Activated naive CD4-positive, alpha-beta T cell treated with anti-CD3 and anti-CD28 coated beads for 36 hours (primary cell): ENCODE measurements at regions not wholly inside any gene's neighbourhood (a gene's known extent, or its start where the extent isn't known, plus 50 kb on each side); places are given as distances from the start of the nearest gene placed in this dataset.

Experiments used
- CTCF ChIA-PET: fragments of 350-600 bp; sonication (Branson Sonifier 250); formaldehyde crosslinking; loops from one replicate; lab custom pipeline; 2021; ENCODE audit warnings: antibody characterized with exemption; lab: Charles Lee
- DNase-seq: peaks from one replicate; pipeline ENCODE4 v3.0.0-alpha.2; 2020
- H3K27ac Mint-ChIP-seq: one replicate; pipeline ENCODE4 v1.8.0; 2021; ENCODE audit warnings: mild to moderate bottlenecking, mixed read lengths
- H3K27me3 Mint-ChIP-seq: one replicate; pipeline ENCODE4 v1.8.0; 2021; ENCODE audit warnings: low read depth, mixed read lengths
- H3K36me3 Mint-ChIP-seq: one replicate; pipeline ENCODE4 v1.8.0; 2021; ENCODE audit warnings: low read depth, mixed read lengths
- H3K4me1 Mint-ChIP-seq: one replicate; pipeline ENCODE4 v1.8.0; 2021; ENCODE audit warnings: low read depth, mixed read lengths
- H3K4me3 Mint-ChIP-seq: one replicate; pipeline ENCODE4 v1.8.0; 2021; ENCODE audit warnings: mild to moderate bottlenecking, moderate library complexity, mixed read lengths
- H3K9me3 Mint-ChIP-seq: one replicate; pipeline ENCODE4 v1.8.0; 2021; ENCODE audit warnings: mixed read lengths
- intact Hi-C: fragments of 100-400 bp; cut with micrococcal nuclease; formaldehyde crosslinking; loops from one replicate; pipeline ENCODE4 v1.15.1; 2023

DNA sequence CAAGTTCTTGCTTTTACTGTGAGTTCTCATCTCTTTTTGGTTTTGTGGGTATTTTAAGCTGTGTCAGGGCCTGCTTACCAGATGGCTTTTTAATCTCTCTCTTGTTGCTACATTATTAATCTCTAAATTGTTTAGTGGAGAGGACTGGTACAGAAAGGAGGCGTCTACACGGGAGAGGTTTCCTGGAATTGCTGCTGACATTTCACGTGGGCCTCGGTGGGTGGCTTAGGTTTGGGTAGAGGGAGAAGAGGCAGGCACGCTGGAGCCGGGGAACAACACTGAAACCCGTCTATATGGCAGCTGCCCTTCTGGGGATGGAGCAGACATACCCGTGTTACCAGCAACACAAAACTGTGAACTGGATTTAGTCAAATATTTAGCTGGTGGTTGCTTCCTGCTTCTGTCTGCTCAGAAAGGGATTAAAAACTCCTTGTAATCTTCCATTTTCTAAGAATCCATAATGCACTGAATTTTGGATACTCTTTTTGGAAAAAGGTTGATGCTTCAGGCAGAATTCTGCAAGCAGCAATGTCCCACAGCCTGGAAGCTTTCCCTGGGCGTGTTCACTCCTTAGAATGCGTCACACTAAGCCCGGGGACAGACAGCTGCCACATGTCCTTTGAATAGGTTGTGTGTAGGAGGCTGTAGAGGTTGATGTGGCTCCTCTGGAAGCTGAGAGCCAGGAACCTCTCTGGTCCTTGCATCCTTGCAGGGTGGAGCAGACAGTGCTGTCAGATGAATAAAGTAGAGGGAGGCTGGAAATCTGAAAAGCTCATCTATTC lies 199.8 kb upstream of the GATB start:
- H3K4me3 Mint-ChIP-seq: no peak overlapping the region
- intact Hi-C loops: no loop called here
- no peak for DNase-seq
- no peaks in the 10 kb centered on the region for H3K36me3 Mint-ChIP-seq
- no peaks in the 10 kb centered on the region for H3K27me3 Mint-ChIP-seq
- H3K27ac Mint-ChIP-seq: no peak overlapping the region
- CTCF ChIA-PET: no interaction called here
- H3K9me3 Mint-ChIP-seq: no peaks in the 10 kb centered on the region
- peaks cover 4% of the 10 kb centered on the region for H3K4me1 Mint-ChIP-seq

GRCh38 chr4:151957153-151957552 lies 196.3 kb upstream of the GATB start:
- intact Hi-C loops: no loop called here
- Mint-ChIP-seq H3K27ac (no peak overlapping the region), H3K27me3 (no peaks in the 10 kb centered on the region), H3K9me3 (no peaks in the 10 kb centered on the region), H3K36me3 (no peaks in the 10 kb centered on the region), H3K4me3 (no peak overlapping the region), H3K4me1 (peaks cover 4% of the 10 kb centered on the region)
- CTCF ChIA-PET: interaction anchor here (1.0 kb wide), 1 partner anchor 10 kb away, joined by 3 read pairs; no protein-coding TSS in a partner anchor
- DNase-seq: no peak

- no peaks in the 10 kb centered on the region for H3K36me3 Mint-ChIP-seq
- H3K27me3 Mint-ChIP-seq: no peaks in the 10 kb centered on the region
- no peak for DNase-seq
- H3K9me3 Mint-ChIP-seq: no peaks in the 10 kb centered on the region
- no peak overlapping the region for H3K27ac Mint-ChIP-seq
- H3K4me3 Mint-ChIP-seq: no peak overlapping the region
- H3K4me1 Mint-ChIP-seq: peaks cover under 1% of the 10 kb centered on the region
- intact Hi-C loops: no loop called here
- CTCF ChIA-PET: no interaction called here
Measured at GRCh38 chr4:151955721-151956380, 195.0 kb upstream of the GATB start.

DNA sequence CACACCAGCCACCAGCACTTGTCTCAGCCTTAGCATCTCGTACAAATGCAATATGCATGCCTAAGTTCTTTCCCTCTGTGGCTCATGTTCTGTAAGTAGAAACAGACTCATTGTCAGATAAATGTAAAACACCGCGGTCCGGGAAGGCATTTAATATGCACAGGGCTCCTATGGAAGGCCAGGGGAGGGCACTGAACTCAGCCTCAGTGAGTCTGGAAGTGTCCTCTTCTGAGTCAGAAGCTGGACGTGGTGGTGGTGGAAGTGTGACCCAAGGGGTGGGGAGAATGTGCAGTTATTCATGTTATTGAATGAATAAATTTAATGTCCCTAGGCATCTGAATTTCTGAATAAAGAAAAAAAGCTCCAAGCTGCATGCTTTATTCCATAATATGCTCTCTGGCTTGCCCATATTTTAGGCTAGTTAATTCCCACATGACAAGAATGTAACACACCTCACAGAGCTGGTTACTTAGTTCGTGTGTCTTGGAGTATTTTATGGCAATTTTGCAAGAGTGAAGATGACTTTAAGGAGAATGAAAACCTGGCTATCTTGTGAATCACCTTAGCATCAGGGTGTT lies 193.1 kb upstream of the GATB start:
- H3K4me3 Mint-ChIP-seq: no peak overlapping the region
- CTCF ChIA-PET: no interaction called here
- intact Hi-C loops: no loop called here
- no peaks in the 10 kb centered on the region for H3K4me1 Mint-ChIP-seq
- no peaks in the 10 kb centered on the region for H3K27me3 Mint-ChIP-seq
- no peak overlapping the region for H3K27ac Mint-ChIP-seq
- no peaks in the 10 kb centered on the region for H3K9me3 Mint-ChIP-seq
- no peaks in the 10 kb centered on the region for H3K36me3 Mint-ChIP-seq
- DNase-seq: no peak

DNA sequence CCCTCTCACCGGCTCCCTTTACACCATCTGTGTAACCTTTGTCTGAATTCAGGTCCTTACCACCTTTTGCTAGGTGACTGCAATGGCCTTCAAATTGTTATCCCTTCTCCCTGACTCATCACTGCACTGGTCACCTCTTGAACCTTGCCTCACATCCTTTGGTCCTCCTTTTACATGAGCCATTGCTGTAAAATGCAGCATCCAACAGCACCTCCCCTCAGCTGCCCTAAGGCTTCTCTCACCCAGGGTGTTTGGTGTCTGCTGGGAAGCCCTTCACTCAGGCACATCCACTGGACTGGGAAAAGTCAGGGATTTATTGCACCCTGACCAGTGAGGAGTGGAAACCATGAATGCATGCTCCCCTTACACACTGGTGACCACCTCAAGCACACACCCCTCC lies 192.5 kb upstream of the GATB start:
- Mint-ChIP-seq H3K27me3 (no peaks in the 10 kb centered on the region), H3K36me3 (no peaks in the 10 kb centered on the region), H3K27ac (no peak overlapping the region), H3K4me3 (no peak overlapping the region), H3K9me3 (no peaks in the 10 kb centered on the region), H3K4me1 (no peaks in the 10 kb centered on the region)
- CTCF ChIA-PET: no interaction called here
- no peak for DNase-seq
- intact Hi-C loops: no loop called here

DNA sequence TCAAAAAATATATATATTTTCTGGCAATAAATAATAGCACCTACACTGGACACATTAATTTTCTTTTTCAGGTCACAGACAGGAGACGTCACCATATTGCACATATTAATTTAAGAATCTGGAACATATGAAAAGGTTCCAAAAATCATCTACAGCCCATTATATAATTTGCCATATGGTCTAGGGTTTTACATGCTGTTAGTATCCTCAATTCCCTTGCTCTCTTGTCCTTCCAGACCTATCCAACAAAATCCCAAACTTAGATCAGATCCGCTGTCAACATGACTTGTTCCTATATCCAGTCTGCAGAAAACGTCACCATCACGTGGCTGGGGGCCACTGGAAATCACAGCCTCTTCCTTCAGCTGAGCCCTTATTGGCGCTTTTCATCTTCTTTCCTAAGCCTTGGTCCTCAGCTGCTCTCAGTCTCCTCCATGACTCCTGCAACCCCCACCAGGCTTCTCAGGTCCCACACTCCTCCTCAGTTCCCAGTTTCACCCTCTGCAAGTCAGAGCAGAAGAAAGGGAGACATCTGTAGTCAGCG lies 192.0 kb upstream of the GATB start:
- Mint-ChIP-seq H3K4me1 (no peaks in the 10 kb centered on the region), H3K9me3 (peaks cover 3% of the 10 kb centered on the region), H3K36me3 (no peaks in the 10 kb centered on the region), H3K4me3 (no peak overlapping the region), H3K27ac (no peak overlapping the region), H3K27me3 (no peaks in the 10 kb centered on the region)
- intact Hi-C loops: no loop called here
- DNase-seq: no peak
- CTCF ChIA-PET: no interaction called here

DNA sequence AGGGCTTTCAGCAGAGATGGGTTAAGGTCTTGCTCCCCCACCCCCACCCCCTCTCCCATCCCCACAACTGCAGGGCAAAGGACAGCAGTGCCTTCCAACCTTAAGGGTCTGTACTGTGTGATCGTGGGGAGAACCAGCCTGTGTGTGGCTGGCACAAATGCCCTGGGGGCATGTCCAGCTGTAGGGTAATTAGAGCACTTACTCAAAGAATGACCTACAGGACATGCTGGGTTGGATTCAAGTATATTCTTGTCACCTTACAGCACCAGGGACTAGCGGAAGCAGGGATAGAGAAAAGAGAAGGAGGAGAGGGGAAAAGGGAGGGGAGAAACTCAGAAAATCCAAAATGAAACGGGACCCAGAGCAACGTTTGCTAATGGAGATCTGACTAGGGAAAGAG lies 191.3 kb upstream of the GATB start:
- CTCF ChIA-PET: no interaction called here
- no peak for DNase-seq
- H3K9me3 Mint-ChIP-seq: peaks cover 8% of the 10 kb centered on the region
- H3K36me3 Mint-ChIP-seq: peaks cover 6% of the 10 kb centered on the region
- intact Hi-C loops: no loop called here
- H3K4me3 Mint-ChIP-seq: no peak overlapping the region
- no peaks in the 10 kb centered on the region for H3K27me3 Mint-ChIP-seq
- H3K27ac Mint-ChIP-seq: peak overlapping the region; percentile 16
- H3K4me1 Mint-ChIP-seq: no peaks in the 10 kb centered on the region

DNA sequence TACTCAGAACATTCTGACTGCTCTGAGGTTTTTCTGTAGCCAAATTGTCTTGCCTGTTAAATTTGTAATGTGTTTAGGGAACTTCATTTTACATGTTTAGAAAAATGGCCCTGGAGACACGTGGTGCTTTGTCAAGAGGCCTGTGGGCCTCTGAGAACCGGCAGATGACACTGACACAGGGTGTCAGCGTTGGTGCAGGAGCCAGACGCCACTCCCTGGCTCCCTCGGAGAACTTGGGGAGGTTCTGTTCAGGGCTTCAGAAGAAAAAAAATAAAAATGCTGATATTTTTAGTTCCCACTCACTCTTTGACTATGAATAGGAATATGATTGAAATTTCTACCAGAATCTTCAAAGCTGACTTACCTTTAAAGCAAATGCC lies 190.9 kb upstream of the GATB start:
- Mint-ChIP-seq H3K36me3 (peaks cover 8% of the 10 kb centered on the region), H3K9me3 (peaks cover 13% of the 10 kb centered on the region), H3K27ac (no peak overlapping the region), H3K4me3 (no peak overlapping the region), H3K4me1 (no peaks in the 10 kb centered on the region), H3K27me3 (no peaks in the 10 kb centered on the region)
- intact Hi-C loops: no loop called here
- CTCF ChIA-PET: no interaction called here
- no peak for DNase-seq

- no peak for DNase-seq
- Mint-ChIP-seq H3K4me3 (no peak overlapping the region), H3K4me1 (no peaks in the 10 kb centered on the region), H3K27me3 (no peaks in the 10 kb centered on the region), H3K36me3 (peaks cover 11% of the 10 kb centered on the region), H3K9me3 (peaks cover 19% of the 10 kb centered on the region), H3K27ac (no peak overlapping the region)
- intact Hi-C loops: no loop called here
- CTCF ChIA-PET: no interaction called here
Measured at GRCh38 chr4:151950993-151951670, 190.3 kb upstream of the GATB start.

DNA sequence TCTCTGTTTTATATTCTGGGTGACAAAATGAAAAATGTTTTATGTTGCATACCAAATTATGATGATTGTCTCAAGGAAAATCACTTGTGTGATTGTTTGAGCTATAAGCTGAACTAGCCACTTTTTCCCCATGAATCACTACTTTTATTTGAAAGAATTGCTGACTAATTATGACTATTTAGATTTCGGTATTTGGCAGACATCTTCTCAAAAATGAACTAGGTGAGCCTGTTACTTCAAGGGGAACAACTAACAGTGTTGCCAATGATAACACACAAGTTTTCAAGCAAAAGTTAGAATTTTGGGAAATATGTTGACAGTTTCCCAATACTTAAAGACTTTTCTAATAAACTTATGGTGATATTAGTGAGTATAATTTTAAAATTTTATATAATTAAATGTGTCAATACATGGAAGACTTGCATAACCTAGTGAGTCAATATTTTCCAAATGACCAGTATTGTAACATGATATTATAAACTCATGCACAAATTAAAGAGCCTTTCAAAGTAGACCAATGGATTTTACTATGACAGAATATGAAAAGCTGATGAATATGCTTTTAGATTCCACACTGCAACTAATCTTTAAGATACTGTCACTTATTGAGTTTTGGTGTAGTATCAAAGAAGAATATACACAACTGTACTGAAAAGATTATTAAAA lies 187.7 kb upstream of the GATB start:
- Mint-ChIP-seq H3K4me1 (no peaks in the 10 kb centered on the region), H3K27me3 (no peaks in the 10 kb centered on the region), H3K4me3 (no peak overlapping the region), H3K9me3 (peaks cover 23% of the 10 kb centered on the region), H3K27ac (no peak overlapping the region), H3K36me3 (peaks cover 14% of the 10 kb centered on the region)
- DNase-seq: no peak
- intact Hi-C loops: loop anchor here (10.0 kb wide), 1 partner anchor 436 kb away; no protein-coding TSS in a partner anchor
- CTCF ChIA-PET: no interaction called here

- Mint-ChIP-seq H3K4me1 (no peaks in the 10 kb centered on the region), H3K9me3 (peaks cover 33% of the 10 kb centered on the region), H3K36me3 (peaks cover 17% of the 10 kb centered on the region), H3K4me3 (no peak overlapping the region), H3K27me3 (no peaks in the 10 kb centered on the region), H3K27ac (no peak overlapping the region)
- DNase-seq: no peak
- CTCF ChIA-PET: no interaction called here
- intact Hi-C loops: loop anchor here (10.0 kb wide), 1 partner anchor 438 kb away; no protein-coding TSS in a partner anchor
Measured at GRCh38 chr4:151946718-151947117, 185.9 kb upstream of the GATB start.

- Mint-ChIP-seq H3K9me3 (peaks cover 41% of the 10 kb centered on the region), H3K4me1 (peaks cover 12% of the 10 kb centered on the region), H3K27ac (no peak overlapping the region), H3K36me3 (peaks cover 26% of the 10 kb centered on the region), H3K27me3 (no peaks in the 10 kb centered on the region), H3K4me3 (no peak overlapping the region)
- intact Hi-C loops: loop anchor here (10.0 kb wide), 1 partner anchor 442 kb away; no protein-coding TSS in a partner anchor
- CTCF ChIA-PET: no interaction called here
- DNase-seq: no peak
Measured at GRCh38 chr4:151942971-151943370, 182.2 kb upstream of the GATB start.
